ELR (cell line): ENCODE measurements at regions not wholly inside any gene's neighbourhood (a gene's known extent, or its start where the extent isn't known, plus 50 kb on each side); places are given as distances from the start of the nearest gene placed in this dataset.
A peak's percentile ranks its signal among the peaks of the same experiment; 100 is the strongest.
"Not testable (repeated sequence)": the region's sequence is repeated elsewhere in the genome, so short reads cannot be mapped to it uniquely, and the experiment has no call there.

Source experiments
- DNase-seq: peaks from one replicate; pipeline ENCODE4 v3.0.0-alpha.2; 2015; ENCODE audit warnings: low read depth

GRCh38 chr6:14371530-14371929 is 254.0 kb downstream of the CD83 start:
- no peak for DNase-seq

GRCh38 chr6:14372734-14373489 is 255.3 kb downstream of the CD83 start:
- no peak for DNase-seq

GRCh38 chr6:14373648-14374437 is 256.3 kb downstream of the CD83 start:
- no peak for DNase-seq

- no peak for DNase-seq
These were observed 258.4 kb downstream of the CD83 start for GRCh38 chr6:14375930-14376329.

- DNase-seq: peak; percentile 6
These were observed 262.0 kb downstream of the CD83 start for GRCh38 chr6:14379568-14379967.

- no peak for DNase-seq
These were observed 262.7 kb downstream of the CD83 start for GRCh38 chr6:14380086-14380820.

GRCh38 chr6:14380901-14381828 is 263.6 kb downstream of the CD83 start:
- no peak for DNase-seq

- no peak for DNase-seq
These were observed 264.5 kb downstream of the CD83 start for GRCh38 chr6:14381829-14382677.

GRCh38 chr6:14382678-14383236 is 265.2 kb downstream of the CD83 start:
- DNase-seq: no peak

GRCh38 chr6:14383393-14384174 is 266.0 kb downstream of the CD83 start:
- DNase-seq: no peak

GRCh38 chr6:14384175-14384949 is 266.8 kb downstream of the CD83 start:
- no peak for DNase-seq

- DNase-seq: no peak
These were observed 268.7 kb downstream of the CD83 start for GRCh38 chr6:14386263-14386662.

- DNase-seq: no peak
These were observed 269.1 kb downstream of the CD83 start for GRCh38 chr6:14386668-14387067.

- no peak for DNase-seq
These were observed 270.8 kb downstream of the CD83 start for GRCh38 chr6:14388371-14388770.

GRCh38 chr6:14389776-14390175 is 272.2 kb downstream of the CD83 start:
- not testable (repeated sequence) for DNase-seq

- DNase-seq: no peak
These were observed 273.2 kb downstream of the CD83 start for GRCh38 chr6:14390805-14391204.

- DNase-seq: no peak
These were observed 276.3 kb downstream of the CD83 start for GRCh38 chr6:14393910-14394309.

- DNase-seq: no peak
These were observed 278.8 kb downstream of the CD83 start for GRCh38 chr6:14396392-14396791.
